Fibroblast of the aortic adventitia (primary cell): ENCODE measurements at regions not wholly inside any gene's neighbourhood (a gene's known extent, or its start where the extent isn't known, plus 50 kb on each side); places are given as distances from the start of the nearest gene placed in this dataset.

Experiments
- DNase-seq: peaks from one replicate; pipeline ENCODE4 v3.0.0-alpha.2; 2010; ENCODE audit warnings: low read depth
- H3K4me3 ChIP-seq: 2 replicates; pipeline ENCODE4 v1.5.1; 2011; ENCODE audit warnings: low read depth, mild to moderate bottlenecking, control low read depth, low read length, moderate library complexity
- CTCF ChIP-seq: IDR thresholded peaks from 2 replicates; pipeline ENCODE4 v1.5.1; 2011; ENCODE audit warnings: mild to moderate bottlenecking, low read length, control low read depth, inconsistent platforms; ENCODE audit not compliant: insufficient read depth

GRCh38 chr11:69986440-69986787 lies 91.7 kb upstream of the ANO1 start:
- no peak for DNase-seq
- H3K4me3 ChIP-seq = no peak overlapping the region
- no peak for TF ChIP-seq CTCF

GRCh38 chr11:69986830-69987229 lies 91.3 kb upstream of the ANO1 start:
- TF ChIP-seq CTCF = no peak
- no peak overlapping the region for H3K4me3 ChIP-seq
- no peak for DNase-seq

DNA sequence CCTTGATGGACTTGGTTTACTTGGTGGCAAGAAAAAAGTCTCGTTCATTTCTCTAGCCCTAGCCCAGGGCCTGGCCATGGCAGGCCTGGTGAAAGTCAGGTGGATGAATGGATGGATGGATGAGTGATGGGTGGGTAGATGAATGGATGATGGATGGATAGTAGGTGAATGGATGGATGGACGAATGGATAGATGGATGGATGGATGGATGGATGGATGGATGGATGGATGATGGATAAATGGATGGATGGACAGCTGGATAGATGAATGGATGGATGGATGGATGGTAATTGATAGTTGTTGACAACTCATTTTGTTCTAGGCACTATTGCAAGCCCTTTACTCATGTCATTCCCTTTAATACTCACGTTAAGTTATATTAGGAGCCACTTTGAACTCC lies 86.1 kb upstream of the ANO1 start:
- DNase-seq = no peak
- no peak for TF ChIP-seq CTCF
- H3K4me3 ChIP-seq = no peak overlapping the region

DNA sequence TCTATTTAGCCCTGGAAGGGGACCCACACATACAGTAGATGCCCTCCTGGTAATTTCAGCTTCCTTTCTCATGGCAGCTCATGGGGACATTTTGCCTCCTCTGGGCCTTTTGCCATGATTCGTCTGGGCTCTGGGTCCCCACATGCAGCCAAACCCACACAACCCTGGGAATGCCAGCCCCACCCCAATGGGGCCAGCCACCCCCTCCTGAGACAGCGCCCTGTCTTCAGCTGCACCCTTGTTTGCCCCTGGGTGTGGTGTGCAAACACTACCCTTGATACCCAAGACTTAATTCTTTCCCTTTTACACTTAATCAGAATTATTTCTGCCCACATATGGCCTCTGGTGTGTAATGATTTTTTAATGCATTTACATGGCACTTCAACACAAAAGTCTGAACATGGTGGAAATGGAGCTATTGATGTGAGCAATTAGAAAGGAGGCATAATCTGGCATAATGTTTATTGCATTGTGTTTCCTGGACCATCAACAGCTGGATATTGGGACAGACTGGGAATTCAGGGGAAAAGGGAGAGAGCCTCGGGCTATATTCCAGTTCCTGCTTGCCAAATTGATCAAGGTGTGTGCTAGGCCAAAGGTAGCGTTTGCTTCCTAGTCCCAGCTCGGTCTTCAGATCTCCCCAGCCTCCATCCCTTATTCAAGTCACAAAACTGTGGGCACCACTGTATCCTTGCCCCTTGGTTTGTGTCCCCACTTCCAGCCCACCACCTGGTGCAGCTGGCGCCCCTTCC lies 85.0 kb upstream of the ANO1 start:
- H3K4me3 ChIP-seq = no peak overlapping the region
- no peak for DNase-seq
- TF ChIP-seq CTCF = no peak

DNA sequence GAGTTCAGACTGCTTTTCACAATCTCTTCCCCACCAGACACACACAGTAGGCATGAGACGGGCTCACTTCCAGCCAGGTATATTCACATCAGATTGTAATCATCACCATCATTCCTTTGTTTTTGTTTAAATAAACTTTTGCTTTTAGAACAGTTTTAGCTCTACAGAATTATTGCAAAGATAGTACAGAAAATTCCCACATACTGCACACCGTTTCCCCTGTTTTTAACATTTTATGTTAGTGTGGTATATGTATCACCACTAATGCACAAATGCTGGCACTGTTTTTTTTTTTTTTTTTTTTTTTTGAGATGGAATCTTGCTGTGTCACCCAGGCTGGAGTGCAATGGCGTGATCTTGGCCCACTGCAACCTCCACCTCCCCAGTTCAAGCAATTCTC lies 83.3 kb upstream of the ANO1 start:
- H3K4me3 ChIP-seq = no peak overlapping the region

GRCh38 chr11:69995697-69996096 lies 82.4 kb upstream of the ANO1 start:
- H3K4me3 ChIP-seq = no peak overlapping the region
- TF ChIP-seq CTCF = no peak
- no peak for DNase-seq

More for the DNA sequence above, 83.3 kb upstream of the ANO1 start:
- no peak for TF ChIP-seq CTCF
- DNase-seq = no peak

GRCh38 chr11:69996451-69996850 lies 81.7 kb upstream of the ANO1 start:
- no peak overlapping the region for H3K4me3 ChIP-seq
- DNase-seq = no peak
- no peak for TF ChIP-seq CTCF
